RWPE1 (cell line): ENCODE measurements at regions not wholly inside any gene's neighbourhood (a gene's known extent, or its start where the extent isn't known, plus 50 kb on each side); places are given as distances from the start of the nearest gene placed in this dataset.

ENCODE experiments used
- CTCF ChIA-PET: fragments of 350-600 bp; sonication (Branson Sonifier 250); formaldehyde crosslinking; extraction: SDS; loops from one replicate; lab custom pipeline; 2021; lab: Yijun Ruan, JAX
- POLR2A ChIA-PET: fragments of 400-600 bp; formaldehyde crosslinking; extraction: SDS; loops from one replicate; lab custom pipeline; 2020; ENCODE audit warnings: antibody characterized with exemption; ENCODE audit not compliant: low non-redundant PET; lab: Yijun Ruan, JAX
- DNase-seq: peaks from one replicate; pipeline ENCODE4 v3.0.0; 2012; ENCODE audit warnings: low spot score
- H3K27ac ChIP-seq: fragments of 450-650 bp; 2 replicates; pipeline ENCODE4 v1.5.1; 2017
- TF ChIP-seq, protein P1 (sequence below): fragments of 450-650 bp; conservative IDR thresholded peaks from 2 replicates; pipeline ENCODE4 v1.5.1; 2017; ENCODE audit warnings: low read depth, mild to moderate bottlenecking

- TF ChIP-seq, protein P1, sequence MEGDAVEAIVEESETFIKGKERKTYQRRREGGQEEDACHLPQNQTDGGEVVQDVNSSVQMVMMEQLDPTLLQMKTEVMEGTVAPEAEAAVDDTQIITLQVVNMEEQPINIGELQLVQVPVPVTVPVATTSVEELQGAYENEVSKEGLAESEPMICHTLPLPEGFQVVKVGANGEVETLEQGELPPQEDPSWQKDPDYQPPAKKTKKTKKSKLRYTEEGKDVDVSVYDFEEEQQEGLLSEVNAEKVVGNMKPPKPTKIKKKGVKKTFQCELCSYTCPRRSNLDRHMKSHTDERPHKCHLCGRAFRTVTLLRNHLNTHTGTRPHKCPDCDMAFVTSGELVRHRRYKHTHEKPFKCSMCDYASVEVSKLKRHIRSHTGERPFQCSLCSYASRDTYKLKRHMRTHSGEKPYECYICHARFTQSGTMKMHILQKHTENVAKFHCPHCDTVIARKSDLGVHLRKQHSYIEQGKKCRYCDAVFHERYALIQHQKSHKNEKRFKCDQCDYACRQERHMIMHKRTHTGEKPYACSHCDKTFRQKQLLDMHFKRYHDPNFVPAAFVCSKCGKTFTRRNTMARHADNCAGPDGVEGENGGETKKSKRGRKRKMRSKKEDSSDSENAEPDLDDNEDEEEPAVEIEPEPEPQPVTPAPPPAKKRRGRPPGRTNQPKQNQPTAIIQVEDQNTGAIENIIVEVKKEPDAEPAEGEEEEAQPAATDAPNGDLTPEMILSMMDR: no peak
- ChIA-PET POLR2A (no interaction called here), CTCF (interaction anchor here (0.7 kb wide), 1 partner anchor 137 kb away, joined by 3 read pairs; no protein-coding TSS in a partner anchor)
- H3K27ac ChIP-seq: no peak overlapping the region
- peak; percentile 28 for DNase-seq
These were observed 138.0 kb upstream of the IRX4 start for GRCh38 chr5:2020730-2021129.

- no peak for DNase-seq
- CTCF ChIA-PET: no interaction called here
- POLR2A ChIA-PET: no interaction called here
- no peak overlapping the region for H3K27ac ChIP-seq
- TF ChIP-seq, protein P1: no peak
These were observed 137.0 kb upstream of the IRX4 start for GRCh38 chr5:2019716-2020115.

- H3K27ac ChIP-seq: no peak overlapping the region
- DNase-seq: no peak
- CTCF ChIA-PET: no interaction called here
- POLR2A ChIA-PET: no interaction called here
- TF ChIP-seq, protein P1: no peak
These were observed 135.6 kb upstream of the IRX4 start for GRCh38 chr5:2018390-2018724.

DNA sequence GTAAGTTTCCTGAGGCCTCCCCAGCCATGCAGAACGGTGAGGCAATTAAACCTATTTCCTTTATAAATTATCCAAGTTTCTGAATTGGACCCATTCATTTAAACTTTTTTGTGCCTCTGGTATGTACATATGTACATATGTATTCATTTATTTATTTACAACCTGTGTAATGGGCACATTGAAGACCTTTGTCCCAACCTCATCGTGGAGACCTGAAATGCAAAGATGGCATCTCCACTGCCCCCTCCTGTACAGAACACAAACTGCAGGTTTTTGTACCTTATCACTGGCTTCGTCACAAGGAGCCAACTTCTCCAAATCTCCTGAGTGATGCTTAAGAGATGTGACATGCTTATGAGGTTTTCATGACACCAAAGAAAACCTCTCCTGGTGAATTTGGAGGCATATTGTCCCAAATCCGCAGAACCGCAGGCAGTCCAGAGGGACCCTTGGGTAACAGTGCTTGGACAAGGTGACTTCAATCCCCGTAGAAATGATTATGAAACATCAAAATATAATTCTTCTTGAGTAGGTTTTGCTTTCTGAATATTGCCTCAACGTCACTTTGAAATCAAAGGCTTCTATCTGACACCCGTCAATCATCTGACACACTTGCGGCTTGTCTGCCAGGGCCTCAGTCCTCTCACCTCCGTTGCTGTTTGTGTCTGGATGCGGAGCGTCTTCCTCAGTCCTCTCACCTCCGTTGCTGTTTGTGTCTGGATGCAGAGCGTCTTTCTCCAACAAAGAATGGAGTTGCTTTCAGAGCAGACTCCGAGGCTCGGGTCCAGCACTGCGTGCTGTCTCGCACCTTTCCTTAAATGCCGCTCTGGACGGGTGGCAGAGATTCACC, 135.0 kb upstream of the IRX4 start:
- TF ChIP-seq, protein P1: peak; percentile 23; the same call in 1 of the 2 replicates
- DNase-seq: no peak
- ChIA-PET POLR2A (no interaction called here), CTCF (no interaction called here)
- H3K27ac ChIP-seq: no peak overlapping the region

GRCh38 chr5:2015961-2016360, 133.2 kb upstream of the IRX4 start:
- TF ChIP-seq, protein P1: no peak
- ChIA-PET CTCF (no interaction called here), POLR2A (no interaction called here)
- no peak overlapping the region for H3K27ac ChIP-seq
- DNase-seq: no peak

DNA sequence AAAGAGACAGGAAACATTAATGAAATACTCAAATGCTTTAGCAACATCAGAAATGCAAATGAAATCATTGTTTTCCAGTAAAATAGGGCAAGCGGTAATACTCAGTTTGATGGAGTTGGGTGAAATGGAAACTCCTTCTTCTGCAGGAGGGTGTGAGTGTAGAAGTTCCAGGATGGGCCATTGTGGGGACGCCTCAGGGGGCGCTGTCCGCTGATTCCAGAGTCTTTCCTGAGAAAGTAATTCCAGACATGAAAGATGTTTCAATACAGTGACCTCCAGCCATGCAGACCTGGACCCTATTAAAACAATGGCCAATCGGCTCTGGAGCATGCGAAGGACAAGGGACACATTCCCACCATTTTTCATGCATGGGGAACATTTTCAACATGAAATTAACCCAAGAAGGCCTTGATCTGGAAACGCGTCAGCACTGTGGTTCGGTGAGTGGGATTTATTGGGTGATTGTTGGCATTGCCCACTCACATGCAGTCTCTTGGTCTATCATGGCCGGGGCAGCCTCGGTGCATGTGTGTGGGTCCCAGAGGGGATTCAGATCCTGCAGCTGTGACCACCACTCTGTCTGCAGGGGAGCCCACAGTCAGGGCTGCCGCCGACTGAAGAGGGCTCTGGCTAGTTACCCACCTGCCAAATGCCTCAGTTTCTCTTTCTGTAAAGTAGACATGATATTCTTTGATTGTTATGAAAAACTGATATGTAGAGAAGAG, 132.6 kb upstream of the IRX4 start:
- CTCF ChIA-PET: no interaction called here

More for the DNA sequence above, 132.6 kb upstream of the IRX4 start:
- DNase-seq: no peak
- TF ChIP-seq, protein P1: no peak
- POLR2A ChIA-PET: no interaction called here
- H3K27ac ChIP-seq: no peak overlapping the region
